ENCODE measurements at regions not wholly inside any gene's neighbourhood (a gene's known extent, or its start where the extent isn't known, plus 50 kb on each side); places are given as distances from the start of the nearest gene placed in this dataset.

- in situ Hi-C loops (cut with MboI; ENCODE audit: low sequenced_read_pairs), result no loop called here
- Histone ChIP-seq H4K5ac (ENCODE audit: low read depth, low read length) (no peak overlapping the region), H3K4me2 (ENCODE audit: low read depth, low read length) (no peak overlapping the region), H3K56ac (ENCODE audit: extremely low read depth, insufficient read depth, low read length) (no peak overlapping the region), H3K14ac (replicated peaks; ENCODE audit: low read depth, low read length) (no peak overlapping the region), H3K4me1 (ENCODE audit: control insufficient read depth, insufficient read depth, low read length) (no peaks in the 10 kb centered on the region), H2AK9ac (replicated peaks; ENCODE audit: low read depth, low read length, poor library complexity) (no peak overlapping the region), H4K91ac (ENCODE audit: insufficient read depth, low read depth, low read length) (no peak overlapping the region), H2BK20ac (ENCODE audit: low read depth, low read length) (no peak overlapping the region), H2AFZ (replicated peaks; ENCODE audit: low read length, poor library complexity) (no peak overlapping the region), H3K23ac (ENCODE audit: low read depth, low read length) (no peak overlapping the region), H4K20me1 (ENCODE audit: insufficient read depth, low read length) (no peaks in the 10 kb centered on the region), H3K79me1 (ENCODE audit: low read depth in 1 of 2, low read length in 2 of 2) (no peaks in the 10 kb centered on the region), H3K9ac (ENCODE audit: low read depth, low read length) (no peak overlapping the region), H2AK5ac (ENCODE audit: low read depth, low read length) (no peak overlapping the region), H3K4ac (ENCODE audit: low read depth, low read length) (no peak overlapping the region), H2BK5ac (ENCODE audit: low read depth, low read length, poor library complexity, severe bottlenecking) (no peak overlapping the region), H3K27me3 (ENCODE audit: control insufficient read depth, insufficient read depth, low read length) (no peaks in the 10 kb centered on the region), H2BK120ac (ENCODE audit: low read depth, low read length) (no peak overlapping the region), H3K9me3 (ENCODE audit: control insufficient read depth, insufficient read depth, low read length) (no peaks in the 10 kb centered on the region), H3K27ac (ENCODE audit: insufficient read depth, low read length) (no peak overlapping the region), H3K9me1 (ENCODE audit: insufficient read depth, low read length) (no peaks in the 10 kb centered on the region), H3K18ac (ENCODE audit: low read depth, low read length) (no peak overlapping the region), H3K4me3 (ENCODE audit: insufficient read depth, low read depth, low read length) (no peak overlapping the region), H2BK15ac (ENCODE audit: low read depth, low read length) (no peak overlapping the region), H3K36me3 (ENCODE audit: control insufficient read depth, insufficient read depth, low read length) (no peaks in the 10 kb centered on the region), H4K8ac (ENCODE audit: low read depth in 2 of 2, low read length in 2 of 2) (no peak overlapping the region)
- WGBS, 2 experiments (ENCODE audit: extremely low coverage in 2 of 2, insufficient read length in 1 of 2), result no CpG with 5 or more reads among the region's 3 CpGs
- TF ChIP-seq USF2 (IDR thresholded peaks at IDR 0.05; ENCODE audit: low read depth, low read length), result no peak
- TF ChIP-seq RCOR1 (IDR thresholded peaks at IDR 0.05; ENCODE audit: insufficient replicate concordance, low read length), result no peak
- TF ChIP-seq RFX5 (IDR thresholded peaks at IDR 0.05; ENCODE audit: low read depth, low read length), result no peak
- no peak for TF ChIP-seq MAZ (IDR thresholded peaks at IDR 0.05; ENCODE audit: borderline replicate concordance, low read depth, low read length)
- TF ChIP-seq MAFK (IDR thresholded peaks at IDR 0.05; ENCODE audit: low read depth, low read length), result no peak
- intact Hi-C loops (cut with micrococcal nuclease), result no loop called here
- dilution Hi-C loops (cut with HindIII; ENCODE audit: low sequenced_read_pairs, unreplicated experiment), result no loop called here
- no TSS peak for BruUV-seq (replicated peaks)
- ChIA-PET CTCF (no interaction called here), POLR2A (ENCODE audit: unreplicated experiment) (no interaction called here)
- ATAC-seq (ENCODE audit: low read depth) (no peak), DNase-seq (no peak)
These were observed 82.8 kb upstream of the PTH start for GRCh38 chr11:13578514-13579140.

All from IMR-90 (cell line).